ENCODE measurements at regions not wholly inside any gene's neighbourhood (a gene's known extent, or its start where the extent isn't known, plus 50 kb on each side); places are given as distances from the start of the nearest gene placed in this dataset.

DNA sequence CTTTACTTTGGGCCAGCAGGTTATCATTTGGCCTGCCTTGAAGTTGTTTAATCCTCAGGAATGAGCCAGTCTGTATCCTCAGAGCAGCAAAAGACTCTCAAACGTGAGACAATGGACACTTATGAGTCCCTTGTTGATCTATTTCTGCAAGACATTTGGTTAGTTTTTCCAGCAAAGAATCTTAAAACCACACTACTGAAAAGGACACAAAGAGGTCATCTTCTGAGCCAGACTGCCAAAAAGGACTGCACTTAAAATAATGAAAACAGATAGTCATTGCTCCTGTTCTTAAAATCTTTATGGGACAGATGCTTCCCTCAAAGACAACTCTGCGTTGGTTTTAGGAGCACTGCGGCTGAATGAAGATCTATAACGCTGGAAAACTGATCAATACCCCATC is 205.7 kb upstream of the PSMD7 start:
- TF ChIP-seq POLR2A (IDR thresholded peaks at IDR 0.05) (no peak), CTCF (IDR thresholded peaks at IDR 0.05) (no peak)
